ENCODE measurements at regions not wholly inside any gene's neighbourhood (a gene's known extent, or its start where the extent isn't known, plus 50 kb on each side); places are given as distances from the start of the nearest gene placed in this dataset.

DNA sequence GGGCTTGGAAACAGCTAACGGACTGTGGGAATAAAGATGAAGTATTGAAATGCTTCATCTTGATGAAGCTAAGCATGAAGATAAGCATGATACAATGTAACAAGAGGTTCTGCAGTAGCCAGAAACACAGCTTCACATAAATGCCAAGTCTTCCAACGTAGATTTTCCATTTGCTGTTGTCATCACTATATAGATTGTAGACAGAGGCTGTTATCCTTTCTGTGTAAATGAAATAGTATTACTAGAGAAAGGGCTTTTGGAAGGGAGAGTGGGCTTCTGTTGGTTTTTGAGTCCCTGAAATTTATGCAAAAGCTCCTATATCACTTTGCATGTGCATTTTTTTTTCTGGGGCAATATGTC, 649.0 kb downstream of the RNF144B start:
- in situ Hi-C loops (cut with MboI) (no loop called here), intact Hi-C loops (cut with micrococcal nuclease; ENCODE audit: unreplicated experiment) (no loop called here)
- no peak overlapping the region for H3K4me3 ChIP-seq
- no peaks in the 10 kb centered on the region for H3K4me1 ChIP-seq (ENCODE audit: control insufficient read depth, insufficient read depth, low read length)
- no TSS peak for BruUV-seq (replicated peaks)
- H3K79me2 ChIP-seq (ENCODE audit: control insufficient read depth, insufficient read depth, low read length): no peaks in the 10 kb centered on the region
- no peak overlapping the region for H2AFZ ChIP-seq (ENCODE audit: control insufficient read depth, low read depth, low read length)
- ChIA-PET SMC1A (ENCODE audit: uncharacterized antibody, unreplicated experiment) (no interaction called here), RAD21 (ENCODE audit: unreplicated experiment) (no interaction called here), CTCF (no interaction called here), POLR2A (no interaction called here)
- no peak overlapping the region for H3K9ac ChIP-seq (ENCODE audit: control insufficient read depth, insufficient read depth, low read length)
- no peak for TF ChIP-seq NFYB (IDR thresholded peaks at IDR 0.05; ENCODE audit: insufficient read depth, low read depth, low read length)
- TF ChIP-seq GABPA (IDR thresholded peaks at IDR 0.05; ENCODE audit: low read depth): no peak
- TF ChIP-seq FOS (IDR thresholded peaks at IDR 0.05; ENCODE audit: borderline replicate concordance, extremely low read depth, insufficient read length): no peak
- TF ChIP-seq POLR2A (IDR thresholded peaks at IDR 0.05; ENCODE audit: low read depth, low read length): no peak
- no peak for TF ChIP-seq ZNF622 (IDR thresholded peaks at IDR 0.05)
- TF ChIP-seq MEF2A (IDR thresholded peaks at IDR 0.05; ENCODE audit: insufficient read depth, low read depth, low read length): no peak
- TF ChIP-seq, protein P1, sequence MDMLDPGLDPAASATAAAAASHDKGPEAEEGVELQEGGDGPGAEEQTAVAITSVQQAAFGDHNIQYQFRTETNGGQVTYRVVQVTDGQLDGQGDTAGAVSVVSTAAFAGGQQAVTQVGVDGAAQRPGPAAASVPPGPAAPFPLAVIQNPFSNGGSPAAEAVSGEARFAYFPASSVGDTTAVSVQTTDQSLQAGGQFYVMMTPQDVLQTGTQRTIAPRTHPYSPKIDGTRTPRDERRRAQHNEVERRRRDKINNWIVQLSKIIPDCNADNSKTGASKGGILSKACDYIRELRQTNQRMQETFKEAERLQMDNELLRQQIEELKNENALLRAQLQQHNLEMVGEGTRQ (IDR thresholded peaks at IDR 0.05; ENCODE audit: borderline replicate concordance, low read depth, low read length): no peak
- TF ChIP-seq LARP7 (IDR thresholded peaks at IDR 0.05): no peak
- TF ChIP-seq SMAD5 (IDR thresholded peaks at IDR 0.05; ENCODE audit: low read depth): no peak
- TF ChIP-seq, protein P2, sequence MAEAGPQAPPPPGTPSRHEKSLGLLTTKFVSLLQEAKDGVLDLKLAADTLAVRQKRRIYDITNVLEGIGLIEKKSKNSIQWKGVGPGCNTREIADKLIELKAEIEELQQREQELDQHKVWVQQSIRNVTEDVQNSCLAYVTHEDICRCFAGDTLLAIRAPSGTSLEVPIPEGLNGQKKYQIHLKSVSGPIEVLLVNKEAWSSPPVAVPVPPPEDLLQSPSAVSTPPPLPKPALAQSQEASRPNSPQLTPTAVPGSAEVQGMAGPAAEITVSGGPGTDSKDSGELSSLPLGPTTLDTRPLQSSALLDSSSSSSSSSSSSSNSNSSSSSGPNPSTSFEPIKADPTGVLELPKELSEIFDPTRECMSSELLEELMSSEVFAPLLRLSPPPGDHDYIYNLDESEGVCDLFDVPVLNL (IDR thresholded peaks at IDR 0.05; ENCODE audit: low read depth, low read length): no peak
- no peak for TF ChIP-seq SUPT20H (IDR thresholded peaks at IDR 0.05; ENCODE audit: borderline replicate concordance, control insufficient read depth, low read depth, low read length)
- TF ChIP-seq SP1 (IDR thresholded peaks at IDR 0.05; ENCODE audit: low read depth, low read length): no peak
- no peak for TF ChIP-seq SUZ12 (IDR thresholded peaks at IDR 0.05; ENCODE audit: unreplicated experiment)
- TF ChIP-seq CBX5 (IDR thresholded peaks at IDR 0.05; ENCODE audit: low read depth): no peak
- H3K27me3 ChIP-seq (replicated peaks in 1 of 2; ENCODE audit: control insufficient read depth in 2 of 2, insufficient read depth in 2 of 2, low read length in 1 of 2): no peaks in the 10 kb centered on the region
- no peak overlapping the region for H3K4me2 ChIP-seq (ENCODE audit: control insufficient read depth, insufficient read depth)
- DNase-seq (ENCODE audit: low read depth, low spot score) (no peak), FAIRE-seq (no peak), ATAC-seq (no peak)
- H3K27ac ChIP-seq (ENCODE audit: control insufficient read depth, insufficient read depth): no peak overlapping the region
- WGBS (ENCODE audit: insufficient coverage, insufficient replicate concordance, low lambda C conversion rate, missing lambda C conversion rate): 0% methylated on average over 2 of the region's 2 CpGs
- no peaks in the 10 kb centered on the region for H3K9me3 ChIP-seq (replicated peaks; ENCODE audit: control insufficient read depth, insufficient read depth, low read length)
- H4K20me1 ChIP-seq (ENCODE audit: control insufficient read depth, insufficient read depth): no peaks in the 10 kb centered on the region
- H3K36me3 ChIP-seq (ENCODE audit: control insufficient read depth in 2 of 2, insufficient read depth in 2 of 2, low read length in 1 of 2): no peaks in the 10 kb centered on the region

Data from GM12878 (cell line).